PC-3 (cell line): ENCODE measurements at regions not wholly inside any gene's neighbourhood (a gene's known extent, or its start where the extent isn't known, plus 50 kb on each side); places are given as distances from the start of the nearest gene placed in this dataset.
"Not testable (repeated sequence)": the region's sequence is repeated elsewhere in the genome, so short reads cannot be mapped to it uniquely, and the experiment has no call there.

Experiments used
- ATAC-seq: fragments of 200-7000 bp; cut with Tn5 transposase; 2 replicates; pipeline ENCODE4 v1.9.1; 2020; ENCODE audit warnings: mild to moderate bottlenecking, moderate library complexity
- BruUV-seq: library from RNA; stranded (reverse); fragments of 400-500 nt; replicated peaks from 2 replicates; lab custom pipeline; 2021; lab: Mats Ljungman, UMichigan
- CTCF ChIA-PET: fragments of 300-600 bp; sonication (Branson Sonifier 250); formaldehyde crosslinking; loops from one replicate; lab custom pipeline; 2022; ENCODE audit warnings: antibody characterized with exemption; lab: Charles Lee
- POLR2A ChIA-PET: fragments of 300-600 bp; sonication (Branson Sonifier 250); formaldehyde crosslinking; loops from one replicate; lab custom pipeline; 2022; ENCODE audit warnings: antibody characterized with exemption; ENCODE audit not compliant: unreplicated experiment; lab: Charles Lee
- DNase-seq: peaks from one replicate; pipeline ENCODE4 v3.0.0-alpha.2; 2015
- H2AFZ ChIP-seq: fragments of 300-600 bp; sonication (generic); 2 replicates; pipeline ENCODE4 v1.6.0; 2016; ENCODE audit warnings: antibody characterized with exemption, low read length
- H3F3A ChIP-seq: fragments of 300-600 bp; sonication (generic); one replicate; pipeline ENCODE4 v1.6.0; 2017; ENCODE audit warnings: antibody characterized with exemption, low read length, control low read depth, mild to moderate bottlenecking; ENCODE audit not compliant: unreplicated experiment
- H3K27ac ChIP-seq: fragments of 300-600 bp; sonication (generic); 2 replicates; pipeline ENCODE4 v1.5.1; 2016; ENCODE audit warnings: mild to moderate bottlenecking, low read length
- H3K27me3 ChIP-seq: fragments of 300-600 bp; sonication (generic); 2 replicates; pipeline ENCODE4 v1.6.1; 2016; ENCODE audit warnings: low read length, mixed read lengths
- H3K36me3 ChIP-seq: fragments of 300-600 bp; sonication (generic); 2 replicates; pipeline ENCODE4 v1.6.1; 2016; ENCODE audit warnings: low read depth, mixed run types, low read length, mixed read lengths
- H3K4me1 ChIP-seq: fragments of 300-600 bp; sonication (generic); 2 replicates; pipeline ENCODE4 v1.5.1; 2016; ENCODE audit warnings: low read length; ENCODE audit not compliant: insufficient read depth
- H3K4me2 ChIP-seq: fragments of 300-600 bp; sonication (generic); 2 replicates; pipeline ENCODE4 v1.6.0; 2016; ENCODE audit warnings: low read length
- H3K4me3 ChIP-seq: fragments of 300-600 bp; sonication (generic); 2 replicates; pipeline ENCODE4 v1.5.1; 2016; ENCODE audit warnings: mild to moderate bottlenecking, low read length, mixed read lengths
- H3K79me2 ChIP-seq: fragments of 300-600 bp; sonication (generic); 2 replicates; pipeline ENCODE4 v1.6.1; 2017; ENCODE audit warnings: low read length, mixed read lengths
- H3K9ac ChIP-seq: fragments of 300-600 bp; sonication (generic); 2 replicates; pipeline ENCODE4 v1.6.0; 2016; ENCODE audit warnings: mild to moderate bottlenecking, low read length
- H3K9me2 ChIP-seq: fragments of 300-600 bp; sonication (generic); replicated peaks from 2 replicates; pipeline ENCODE4 v1.6.1; 2016; ENCODE audit warnings: mixed run types, low read length, mixed read lengths
- H3K9me3 ChIP-seq: fragments of 300-600 bp; sonication (generic); 2 replicates; pipeline ENCODE4 v1.6.1; 2016; ENCODE audit warnings: low read length, mixed read lengths
- H4K20me1 ChIP-seq: fragments of 300-600 bp; sonication (generic); 2 replicates; pipeline ENCODE4 v1.6.1; 2016; ENCODE audit warnings: low read length, mixed read lengths
- CTCF ChIP-seq: fragments of 300-600 bp; sonication (generic); conservative IDR thresholded peaks from 2 replicates; pipeline ENCODE4 v1.5.1; 2017; ENCODE audit warnings: antibody characterized with exemption, low read depth, mild to moderate bottlenecking, low read length
- EZH2 ChIP-seq: fragments of 300-600 bp; sonication (generic); IDR thresholded peaks from one replicate; pipeline ENCODE4 v1.6.1; 2017; ENCODE audit warnings: antibody characterized with exemption, mild to moderate bottlenecking, low read length; ENCODE audit not compliant: unreplicated experiment
- EZH2phosphoT487 ChIP-seq: fragments of 300-600 bp; sonication (generic); IDR thresholded peaks from 2 replicates; pipeline ENCODE4 v1.6.1; 2018; ENCODE audit warnings: mild to moderate bottlenecking, antibody characterized with exemption, low read length, borderline replicate concordance
- intact Hi-C: fragments of 100-400 bp; cut with micrococcal nuclease; formaldehyde crosslinking; loops from 2 replicates; pipeline ENCODE4 v1.9.0; 2023

DNA sequence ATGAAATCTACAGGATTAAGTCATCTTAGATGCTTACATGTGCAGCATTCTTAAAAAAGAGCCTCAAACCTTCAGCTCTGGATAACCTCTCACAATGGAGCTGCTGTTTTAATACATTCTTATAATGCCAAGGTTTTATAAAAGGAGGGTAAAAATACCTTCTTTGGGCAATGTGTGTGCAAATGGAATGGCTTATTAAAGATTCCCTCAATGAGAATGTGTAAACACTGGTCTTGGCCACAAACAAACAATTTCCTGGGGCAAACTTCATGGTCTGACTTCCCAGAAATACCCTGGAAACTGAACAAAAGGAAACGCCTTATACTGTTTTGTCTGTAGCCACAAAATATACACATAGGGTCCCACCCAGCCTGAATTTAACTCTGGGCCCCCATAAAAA is 148.6 kb upstream of the INTU start:
- intact Hi-C loops: loop anchor here (5.0 to 10.0 kb wide), 2 partner anchors 297 to 859 kb away; no protein-coding TSS in a partner anchor

GRCh38 chr4:127486248-127486647 is 146.5 kb upstream of the INTU start:
- DNase-seq (no peak), ATAC-seq (no peak)
- no peaks in the 10 kb centered on the region for H3K79me2 ChIP-seq
- H4K20me1 ChIP-seq: no peaks in the 10 kb centered on the region
- no peaks in the 10 kb centered on the region for H3K9me3 ChIP-seq
- no peak overlapping the region for H3K27ac ChIP-seq
- no peaks in the 10 kb centered on the region for H3K9me2 ChIP-seq
- H3K9ac ChIP-seq: no peak overlapping the region
- no peaks in the 10 kb centered on the region for H3F3A ChIP-seq
- no peak overlapping the region for H3K4me2 ChIP-seq
- ChIA-PET POLR2A (no interaction called here), CTCF (no interaction called here)
- no peaks in the 10 kb centered on the region for H3K36me3 ChIP-seq
- H2AFZ ChIP-seq: no peak overlapping the region
- H3K4me3 ChIP-seq: no peak overlapping the region
- TF ChIP-seq EZH2phosphoT487 (no peak), EZH2 (no peak), CTCF (no peak)
- no TSS peak for BruUV-seq
- H3K4me1 ChIP-seq: no peaks in the 10 kb centered on the region
- intact Hi-C loops: loop anchor here (10.0 kb wide), 1 partner anchor 861 kb away; no protein-coding TSS in a partner anchor
- no peaks in the 10 kb centered on the region for H3K27me3 ChIP-seq

More for the DNA sequence above, 148.6 kb upstream of the INTU start:
- Histone ChIP-seq H3K4me1 (no peaks in the 10 kb centered on the region), H3F3A (no peaks in the 10 kb centered on the region), H3K27me3 (no peaks in the 10 kb centered on the region), H3K9me3 (no peaks in the 10 kb centered on the region), H3K79me2 (no peaks in the 10 kb centered on the region), H3K9me2 (no peaks in the 10 kb centered on the region), H3K36me3 (no peaks in the 10 kb centered on the region), H3K27ac (no peak overlapping the region), H3K4me2 (no peak overlapping the region), H3K9ac (no peak overlapping the region), H3K4me3 (no peak overlapping the region), H4K20me1 (no peaks in the 10 kb centered on the region), H2AFZ (no peak overlapping the region)
- DNase-seq (no peak), ATAC-seq (no peak)
- POLR2A ChIA-PET: no interaction called here
- TF ChIP-seq EZH2: no peak
- no peak for TF ChIP-seq EZH2phosphoT487
- TF ChIP-seq CTCF: no peak
- no TSS peak for BruUV-seq
- CTCF ChIA-PET: no interaction called here

DNA sequence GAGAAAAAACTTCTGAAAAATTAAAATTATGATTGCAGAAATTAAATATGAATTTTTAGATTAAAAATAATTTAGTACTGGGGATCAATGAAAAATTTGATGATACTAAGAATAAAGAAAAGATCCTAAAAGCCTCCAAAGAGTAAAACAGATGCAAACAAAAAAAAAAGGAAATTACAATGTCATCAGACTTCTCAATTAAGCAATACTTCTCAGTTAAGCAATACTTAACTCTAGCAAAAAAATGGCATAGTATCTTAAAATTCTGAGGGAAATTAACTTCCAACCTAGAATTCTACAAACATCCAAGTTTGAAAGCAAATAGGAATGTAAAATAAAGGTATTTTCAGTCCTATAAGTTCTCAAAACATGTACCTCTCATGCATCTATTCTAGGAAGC is 141.2 kb upstream of the INTU start:
- DNase-seq (no peak), ATAC-seq (no peak)
- ChIA-PET CTCF (no interaction called here), POLR2A (no interaction called here)
- H3K79me2 ChIP-seq: no peaks in the 10 kb centered on the region
- H3F3A ChIP-seq: no peaks in the 10 kb centered on the region
- no peak overlapping the region for H3K4me2 ChIP-seq
- H2AFZ ChIP-seq: no peak overlapping the region
- H3K4me1 ChIP-seq: no peaks in the 10 kb centered on the region
- no peaks in the 10 kb centered on the region for H3K9me2 ChIP-seq
- no peak overlapping the region for H3K9ac ChIP-seq
- H3K27ac ChIP-seq: no peak overlapping the region
- no peaks in the 10 kb centered on the region for H3K27me3 ChIP-seq
- no peaks in the 10 kb centered on the region for H3K9me3 ChIP-seq
- intact Hi-C loops: no loop called here
- no peaks in the 10 kb centered on the region for H3K36me3 ChIP-seq
- H3K4me3 ChIP-seq: no peak overlapping the region
- BruUV-seq: no TSS peak
- TF ChIP-seq CTCF: no peak
- TF ChIP-seq EZH2: no peak
- no peak for TF ChIP-seq EZH2phosphoT487
- H4K20me1 ChIP-seq: no peaks in the 10 kb centered on the region

- H3K4me1 ChIP-seq, DNase-seq, H3K79me2 ChIP-seq, H3K36me3 ChIP-seq, H2AFZ ChIP-seq, H3K27me3 ChIP-seq, POLR2A ChIA-PET, H3F3A ChIP-seq, H3K27ac ChIP-seq, H3K9me2 ChIP-seq, ATAC-seq, H3K4me3 ChIP-seq, H3K9me3 ChIP-seq, H3K9ac ChIP-seq, H4K20me1 ChIP-seq, intact Hi-C loops, H3K4me2 ChIP-seq, CTCF ChIA-PET, BruUV-seq: not testable (repeated sequence)
Measured at GRCh38 chr4:127496875-127497274, 135.9 kb upstream of the INTU start.
